OCI-LY1 (cell line): ENCODE measurements at regions not wholly inside any gene's neighbourhood (a gene's known extent, or its start where the extent isn't known, plus 50 kb on each side); places are given as distances from the start of the nearest gene placed in this dataset.
"Not testable (repeated sequence)": the region's sequence is repeated elsewhere in the genome, so short reads cannot be mapped to it uniquely, and the experiment has no call there.

Source experiments
- H2AFZ ChIP-seq: fragments of 200-600 bp; sonication (generic), shearing (Covaris generic); 2 replicates; pipeline ENCODE4 v1.6.0; 2014; ENCODE audit warnings: antibody characterized with exemption, mild to moderate bottlenecking, low read length
- H3F3A ChIP-seq: fragments of 200-600 bp; sonication (generic), shearing (Covaris generic); 2 replicates; pipeline ENCODE4 v1.6.0; 2014; ENCODE audit warnings: mild to moderate bottlenecking, antibody characterized with exemption, low read length, moderate library complexity; ENCODE audit not compliant: insufficient read depth
- H3K27ac ChIP-seq: fragments of 200-600 bp; sonication (generic); 2 replicates; pipeline ENCODE4 v1.5.1; 2014; ENCODE audit warnings: low read length, mixed run types, mild to moderate bottlenecking, low read depth; ENCODE audit not compliant: poor library complexity, severe bottlenecking
- H3K27me3 ChIP-seq: fragments of 200-600 bp; sonication (generic); 2 replicates; pipeline ENCODE4 v1.6.0; 2014; ENCODE audit warnings: antibody characterized with exemption, mild to moderate bottlenecking, low read length, moderate library complexity; ENCODE audit not compliant: insufficient read depth
- H3K36me3 ChIP-seq: fragments of 200-600 bp; sonication (generic); 2 replicates; pipeline ENCODE4 v1.6.1; 2014; ENCODE audit warnings: mild to moderate bottlenecking, antibody characterized with exemption, low read length, moderate library complexity, mixed read lengths; ENCODE audit not compliant: insufficient read depth
- H3K4me1 ChIP-seq: fragments of 200-600 bp; sonication (generic); 2 replicates; pipeline ENCODE4 v1.5.1; 2014; ENCODE audit warnings: mild to moderate bottlenecking, low read length, moderate library complexity; ENCODE audit not compliant: insufficient read depth, severe bottlenecking
- H3K4me2 ChIP-seq: fragments of 200-600 bp; sonication (generic), shearing (Covaris generic); 2 replicates; pipeline ENCODE4 v1.6.1; 2014; ENCODE audit warnings: low read length
- H3K4me3 ChIP-seq: fragments of 200-600 bp; sonication (generic); 2 replicates; pipeline ENCODE4 v1.5.1; 2014; ENCODE audit warnings: low read length, low read depth, mild to moderate bottlenecking, mixed read lengths; ENCODE audit not compliant: poor library complexity, severe bottlenecking
- H3K79me2 ChIP-seq: fragments of 200-600 bp; shearing (Covaris generic); 2 replicates; pipeline ENCODE4 v1.6.1; 2016; ENCODE audit warnings: mixed run types, low read length, mixed read lengths; ENCODE audit not compliant: insufficient read depth
- H3K9ac ChIP-seq: fragments of 200-600 bp; sonication (generic), shearing (Covaris generic); 2 replicates; pipeline ENCODE4 v1.6.1; 2014; ENCODE audit warnings: mild to moderate bottlenecking, low read length, mixed read lengths
- H3K9me2 ChIP-seq: fragments of 200-600 bp; sonication (generic), shearing (Covaris generic); 2 replicates; pipeline ENCODE4 v1.6.1; 2014; ENCODE audit warnings: low read depth, mild to moderate bottlenecking, low read length, mixed read lengths
- H3K9me3 ChIP-seq: fragments of 200-600 bp; shearing (Covaris generic); 2 replicates; pipeline ENCODE4 v1.6.1; 2014; ENCODE audit warnings: low read length, mixed read lengths
- H4K20me1 ChIP-seq: fragments of 200-600 bp; sonication (generic), shearing (Covaris generic); 2 replicates; pipeline ENCODE4 v1.6.0; 2016; ENCODE audit warnings: mild to moderate bottlenecking, low read length; ENCODE audit not compliant: insufficient read depth
- EZH2 ChIP-seq: fragments of 200-600 bp; sonication (generic), shearing (Covaris generic); IDR thresholded peaks from 2 replicates; pipeline ENCODE4 v1.8.0; 2017; ENCODE audit warnings: borderline replicate concordance, mixed run types, mild to moderate bottlenecking, antibody characterized with exemption, low read length, moderate library complexity, mixed read lengths
- TF ChIP-seq, protein P1 (sequence below): fragments of 200-600 bp; sonication (generic), shearing (Covaris generic); IDR thresholded peaks from 2 replicates; pipeline ENCODE4 v1.5.1; 2017; ENCODE audit warnings: mild to moderate bottlenecking, antibody characterized with exemption, low read length, moderate library complexity, mixed read lengths

DNA sequence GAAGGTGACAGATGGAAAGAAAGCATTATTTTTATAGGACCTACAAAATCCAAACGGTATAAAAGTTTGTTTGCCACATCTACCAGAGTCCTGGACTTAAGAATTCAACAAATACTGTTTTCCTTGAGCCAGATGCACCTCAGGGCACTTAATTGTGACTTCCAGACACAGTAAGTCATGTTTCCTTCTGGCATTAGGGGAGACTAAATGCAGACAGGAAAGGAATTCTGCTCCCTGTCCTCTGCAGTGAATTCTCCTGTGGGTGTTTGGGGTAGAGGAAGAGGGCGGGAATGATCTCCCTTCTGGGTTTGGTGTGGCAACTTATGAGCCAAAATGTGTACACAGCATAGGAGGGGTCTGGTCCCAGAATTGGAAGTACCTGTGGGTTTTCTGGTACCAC is 93.9 kb upstream of the ZDHHC17 start:
- no peaks in the 10 kb centered on the region for H3K9me2 ChIP-seq
- H3K36me3 ChIP-seq: no peaks in the 10 kb centered on the region
- H3K27ac ChIP-seq: no peak overlapping the region
- H3K79me2 ChIP-seq: no peaks in the 10 kb centered on the region
- no peak for TF ChIP-seq EZH2
- TF ChIP-seq, protein P1, sequence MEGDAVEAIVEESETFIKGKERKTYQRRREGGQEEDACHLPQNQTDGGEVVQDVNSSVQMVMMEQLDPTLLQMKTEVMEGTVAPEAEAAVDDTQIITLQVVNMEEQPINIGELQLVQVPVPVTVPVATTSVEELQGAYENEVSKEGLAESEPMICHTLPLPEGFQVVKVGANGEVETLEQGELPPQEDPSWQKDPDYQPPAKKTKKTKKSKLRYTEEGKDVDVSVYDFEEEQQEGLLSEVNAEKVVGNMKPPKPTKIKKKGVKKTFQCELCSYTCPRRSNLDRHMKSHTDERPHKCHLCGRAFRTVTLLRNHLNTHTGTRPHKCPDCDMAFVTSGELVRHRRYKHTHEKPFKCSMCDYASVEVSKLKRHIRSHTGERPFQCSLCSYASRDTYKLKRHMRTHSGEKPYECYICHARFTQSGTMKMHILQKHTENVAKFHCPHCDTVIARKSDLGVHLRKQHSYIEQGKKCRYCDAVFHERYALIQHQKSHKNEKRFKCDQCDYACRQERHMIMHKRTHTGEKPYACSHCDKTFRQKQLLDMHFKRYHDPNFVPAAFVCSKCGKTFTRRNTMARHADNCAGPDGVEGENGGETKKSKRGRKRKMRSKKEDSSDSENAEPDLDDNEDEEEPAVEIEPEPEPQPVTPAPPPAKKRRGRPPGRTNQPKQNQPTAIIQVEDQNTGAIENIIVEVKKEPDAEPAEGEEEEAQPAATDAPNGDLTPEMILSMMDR: no peak
- H2AFZ ChIP-seq: no peak overlapping the region
- H3K4me1 ChIP-seq: no peaks in the 10 kb centered on the region
- H3K4me3 ChIP-seq: no peak overlapping the region
- no peak overlapping the region for H3K4me2 ChIP-seq
- H3F3A ChIP-seq: no peaks in the 10 kb centered on the region
- H3K9me3 ChIP-seq: no peaks in the 10 kb centered on the region
- no peaks in the 10 kb centered on the region for H4K20me1 ChIP-seq
- no peaks in the 10 kb centered on the region for H3K27me3 ChIP-seq
- H3K9ac ChIP-seq: no peak overlapping the region

GRCh38 chr12:76670776-76671175 is 93.1 kb upstream of the ZDHHC17 start:
- H3K27ac ChIP-seq: no peak overlapping the region
- H3K9ac ChIP-seq: no peak overlapping the region
- TF ChIP-seq EZH2: no peak
- TF ChIP-seq, protein P1: no peak
- H3F3A ChIP-seq: no peaks in the 10 kb centered on the region
- H3K4me3 ChIP-seq: no peak overlapping the region
- H3K4me1 ChIP-seq: no peaks in the 10 kb centered on the region
- no peaks in the 10 kb centered on the region for H3K79me2 ChIP-seq
- H3K36me3 ChIP-seq: no peaks in the 10 kb centered on the region
- no peak overlapping the region for H2AFZ ChIP-seq
- no peaks in the 10 kb centered on the region for H3K9me3 ChIP-seq
- no peaks in the 10 kb centered on the region for H4K20me1 ChIP-seq
- H3K9me2 ChIP-seq: no peaks in the 10 kb centered on the region
- H3K4me2 ChIP-seq: no peak overlapping the region
- H3K27me3 ChIP-seq: no peaks in the 10 kb centered on the region

GRCh38 chr12:76674669-76675315 is 89.1 kb upstream of the ZDHHC17 start:
- H3K4me1 ChIP-seq: no peaks in the 10 kb centered on the region
- H4K20me1 ChIP-seq: no peaks in the 10 kb centered on the region
- no peaks in the 10 kb centered on the region for H3K36me3 ChIP-seq
- H3K27ac ChIP-seq: no peak overlapping the region
- H3K9ac ChIP-seq: no peak overlapping the region
- H3K4me2 ChIP-seq: no peak overlapping the region
- no peaks in the 10 kb centered on the region for H3K79me2 ChIP-seq
- H3K4me3 ChIP-seq: no peak overlapping the region
- no peaks in the 10 kb centered on the region for H3K9me3 ChIP-seq
- no peaks in the 10 kb centered on the region for H3K27me3 ChIP-seq
- no peaks in the 10 kb centered on the region for H3K9me2 ChIP-seq
- no peaks in the 10 kb centered on the region for H3F3A ChIP-seq
- H2AFZ ChIP-seq: no peak overlapping the region
- TF ChIP-seq, protein P1: no peak
- TF ChIP-seq EZH2: no peak

- not testable (repeated sequence) for H3K9me2 ChIP-seq, H3K9me3 ChIP-seq, H3K27me3 ChIP-seq, H3K36me3 ChIP-seq, H3K27ac ChIP-seq, H3K79me2 ChIP-seq, H2AFZ ChIP-seq, H3K4me2 ChIP-seq, H3K4me3 ChIP-seq, H3F3A ChIP-seq, H3K9ac ChIP-seq, H4K20me1 ChIP-seq, H3K4me1 ChIP-seq
These were observed 87.7 kb upstream of the ZDHHC17 start for GRCh38 chr12:76676261-76676660.
